ENCODE measurements at regions not wholly inside any gene's neighbourhood (a gene's known extent, or its start where the extent isn't known, plus 50 kb on each side); places are given as distances from the start of the nearest gene placed in this dataset.

DNA sequence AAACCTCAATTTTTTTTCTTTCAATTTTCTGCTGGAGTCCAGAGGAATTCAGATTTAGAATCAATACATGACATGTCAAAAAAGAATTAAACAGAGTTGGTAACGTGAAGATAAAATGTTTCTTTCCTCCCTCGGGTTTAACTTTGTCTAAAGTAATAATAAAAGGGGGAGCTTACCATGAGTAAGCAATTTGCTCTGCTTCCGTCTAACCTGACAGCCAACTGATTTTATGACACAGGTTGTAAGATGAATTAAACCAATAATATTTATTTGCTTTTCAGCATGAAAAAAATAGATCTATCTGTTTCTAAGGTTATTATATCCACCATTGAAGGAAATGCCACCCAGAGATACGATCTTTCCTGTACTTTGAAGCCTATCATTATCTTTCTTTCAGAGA, 352.6 kb downstream of the OSTF1 start:
- TF ChIP-seq CTCF (IDR thresholded peaks at IDR 0.05; ENCODE audit: poor library complexity, severe bottlenecking) (no peak), EZH2 (IDR thresholded peaks at IDR 0.05; ENCODE audit: borderline replicate concordance, insufficient read depth, low read length, poor library complexity, severe bottlenecking) (no peak), EP300 (conservative IDR thresholded peaks at IDR 0.05; ENCODE audit: poor library complexity, severe bottlenecking) (no peak), MXI1 (conservative IDR thresholded peaks at IDR 0.05; ENCODE audit: poor library complexity, severe bottlenecking) (no peak), POLR2AphosphoS5 (IDR thresholded peaks at IDR 0.05) (no peak), SMC3 (conservative IDR thresholded peaks at IDR 0.05; ENCODE audit: poor library complexity) (no peak)
- TF ChIP-seq, protein P1, sequence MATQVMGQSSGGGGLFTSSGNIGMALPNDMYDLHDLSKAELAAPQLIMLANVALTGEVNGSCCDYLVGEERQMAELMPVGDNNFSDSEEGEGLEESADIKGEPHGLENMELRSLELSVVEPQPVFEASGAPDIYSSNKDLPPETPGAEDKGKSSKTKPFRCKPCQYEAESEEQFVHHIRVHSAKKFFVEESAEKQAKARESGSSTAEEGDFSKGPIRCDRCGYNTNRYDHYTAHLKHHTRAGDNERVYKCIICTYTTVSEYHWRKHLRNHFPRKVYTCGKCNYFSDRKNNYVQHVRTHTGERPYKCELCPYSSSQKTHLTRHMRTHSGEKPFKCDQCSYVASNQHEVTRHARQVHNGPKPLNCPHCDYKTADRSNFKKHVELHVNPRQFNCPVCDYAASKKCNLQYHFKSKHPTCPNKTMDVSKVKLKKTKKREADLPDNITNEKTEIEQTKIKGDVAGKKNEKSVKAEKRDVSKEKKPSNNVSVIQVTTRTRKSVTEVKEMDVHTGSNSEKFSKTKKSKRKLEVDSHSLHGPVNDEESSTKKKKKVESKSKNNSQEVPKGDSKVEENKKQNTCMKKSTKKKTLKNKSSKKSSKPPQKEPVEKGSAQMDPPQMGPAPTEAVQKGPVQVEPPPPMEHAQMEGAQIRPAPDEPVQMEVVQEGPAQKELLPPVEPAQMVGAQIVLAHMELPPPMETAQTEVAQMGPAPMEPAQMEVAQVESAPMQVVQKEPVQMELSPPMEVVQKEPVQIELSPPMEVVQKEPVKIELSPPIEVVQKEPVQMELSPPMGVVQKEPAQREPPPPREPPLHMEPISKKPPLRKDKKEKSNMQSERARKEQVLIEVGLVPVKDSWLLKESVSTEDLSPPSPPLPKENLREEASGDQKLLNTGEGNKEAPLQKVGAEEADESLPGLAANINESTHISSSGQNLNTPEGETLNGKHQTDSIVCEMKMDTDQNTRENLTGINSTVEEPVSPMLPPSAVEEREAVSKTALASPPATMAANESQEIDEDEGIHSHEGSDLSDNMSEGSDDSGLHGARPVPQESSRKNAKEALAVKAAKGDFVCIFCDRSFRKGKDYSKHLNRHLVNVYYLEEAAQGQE (IDR thresholded peaks at IDR 0.05; ENCODE audit: borderline replicate concordance): no peak
